GM23338 (cell line): ENCODE measurements at regions not wholly inside any gene's neighbourhood (a gene's known extent, or its start where the extent isn't known, plus 50 kb on each side); places are given as distances from the start of the nearest gene placed in this dataset.

Source experiments
- EZH2phosphoT487 ChIP-seq: fragments of 200-600 bp; sonication (generic); IDR thresholded peaks from one replicate; pipeline ENCODE4 v1.8.1; 2018; ENCODE audit warnings: antibody characterized with exemption; ENCODE audit not compliant: unreplicated experiment
- TF ChIP-seq, protein P1 (sequence below), 2 experiments: fragments of 200-600 bp in 1 of 2; sonication (generic) in 1 of 2; conservative IDR thresholded peaks; 2 replicates each; pipeline versions ENCODE4 v1.5.1 to v1.6.1; 2016 to 2017; ENCODE audit warnings: antibody characterized with exemption in 2 of 2, low read depth in 2 of 2, mild to moderate bottlenecking in 2 of 2, moderate library complexity in 1 of 2

DNA sequence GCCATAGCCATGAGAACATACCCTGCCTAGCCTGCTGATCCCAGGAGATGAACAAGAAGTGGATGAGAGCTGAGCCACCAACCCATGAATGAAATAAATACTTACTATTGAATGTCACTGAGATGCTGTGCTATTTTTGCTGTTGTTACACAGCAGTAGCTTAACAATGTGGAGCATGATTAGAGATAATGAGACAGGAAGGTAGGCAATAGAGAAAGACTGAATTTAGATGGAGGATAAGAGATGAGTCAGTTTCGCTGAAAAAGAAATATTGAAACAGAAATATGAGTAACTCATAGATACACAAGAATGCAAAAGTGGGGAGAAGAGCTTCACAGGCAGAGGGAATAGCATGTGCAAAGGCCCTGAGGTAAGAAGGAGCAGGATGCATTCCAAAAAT, 94.9 kb upstream of the TOP1 start:
- TF ChIP-seq, protein P1, sequence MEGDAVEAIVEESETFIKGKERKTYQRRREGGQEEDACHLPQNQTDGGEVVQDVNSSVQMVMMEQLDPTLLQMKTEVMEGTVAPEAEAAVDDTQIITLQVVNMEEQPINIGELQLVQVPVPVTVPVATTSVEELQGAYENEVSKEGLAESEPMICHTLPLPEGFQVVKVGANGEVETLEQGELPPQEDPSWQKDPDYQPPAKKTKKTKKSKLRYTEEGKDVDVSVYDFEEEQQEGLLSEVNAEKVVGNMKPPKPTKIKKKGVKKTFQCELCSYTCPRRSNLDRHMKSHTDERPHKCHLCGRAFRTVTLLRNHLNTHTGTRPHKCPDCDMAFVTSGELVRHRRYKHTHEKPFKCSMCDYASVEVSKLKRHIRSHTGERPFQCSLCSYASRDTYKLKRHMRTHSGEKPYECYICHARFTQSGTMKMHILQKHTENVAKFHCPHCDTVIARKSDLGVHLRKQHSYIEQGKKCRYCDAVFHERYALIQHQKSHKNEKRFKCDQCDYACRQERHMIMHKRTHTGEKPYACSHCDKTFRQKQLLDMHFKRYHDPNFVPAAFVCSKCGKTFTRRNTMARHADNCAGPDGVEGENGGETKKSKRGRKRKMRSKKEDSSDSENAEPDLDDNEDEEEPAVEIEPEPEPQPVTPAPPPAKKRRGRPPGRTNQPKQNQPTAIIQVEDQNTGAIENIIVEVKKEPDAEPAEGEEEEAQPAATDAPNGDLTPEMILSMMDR (conservative IDR thresholded peaks at IDR 0.05; ENCODE audit: low read depth in 2 of 2), result no peak
- no peak for TF ChIP-seq EZH2phosphoT487
